ENCODE measurements at regions not wholly inside any gene's neighbourhood (a gene's known extent, or its start where the extent isn't known, plus 50 kb on each side); places are given as distances from the start of the nearest gene placed in this dataset.
"Not testable (repeated sequence)": the region's sequence is repeated elsewhere in the genome, so short reads cannot be mapped to it uniquely, and the experiment has no call there.

DNA sequence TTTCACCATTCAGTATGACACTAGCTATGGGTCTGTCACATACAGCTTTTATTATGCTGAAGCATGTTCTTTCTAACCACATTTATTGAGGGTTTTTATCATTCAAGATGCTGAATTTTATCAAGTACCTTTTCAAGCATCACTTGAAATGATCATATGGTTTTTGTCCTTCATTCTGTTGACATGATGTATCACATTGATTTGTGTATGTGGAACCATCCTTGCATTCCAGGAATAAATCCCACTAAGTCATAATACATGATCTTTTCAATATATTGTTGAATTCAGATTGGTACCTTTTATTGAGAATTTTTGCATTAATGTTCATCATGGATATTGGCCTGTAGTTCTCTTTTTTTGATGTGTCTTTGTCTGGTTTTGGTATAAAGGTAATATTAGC is 317.4 kb downstream of the NNT start:
- DNase-seq: no peak

DNA sequence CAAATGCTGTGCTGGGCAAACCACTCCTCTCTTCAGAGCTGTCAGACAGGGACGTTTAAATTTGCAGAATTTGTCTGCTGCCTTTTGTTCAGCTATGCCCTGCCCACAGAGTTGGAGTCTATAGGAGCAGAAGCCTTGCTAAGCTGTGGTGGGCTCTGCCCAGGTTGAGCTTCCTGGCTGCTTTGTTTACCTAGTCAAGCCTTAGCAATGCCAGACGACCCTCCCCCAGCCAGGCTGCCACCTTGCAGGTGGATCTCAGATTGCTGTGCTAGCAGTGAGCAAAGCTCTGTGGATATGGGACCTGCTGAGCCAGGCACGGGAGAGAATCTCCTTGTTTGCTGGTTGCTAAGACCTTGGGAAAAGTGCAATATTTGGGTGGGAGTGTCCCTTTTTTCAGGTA is 314.9 kb downstream of the NNT start:
- no peak for DNase-seq

DNA sequence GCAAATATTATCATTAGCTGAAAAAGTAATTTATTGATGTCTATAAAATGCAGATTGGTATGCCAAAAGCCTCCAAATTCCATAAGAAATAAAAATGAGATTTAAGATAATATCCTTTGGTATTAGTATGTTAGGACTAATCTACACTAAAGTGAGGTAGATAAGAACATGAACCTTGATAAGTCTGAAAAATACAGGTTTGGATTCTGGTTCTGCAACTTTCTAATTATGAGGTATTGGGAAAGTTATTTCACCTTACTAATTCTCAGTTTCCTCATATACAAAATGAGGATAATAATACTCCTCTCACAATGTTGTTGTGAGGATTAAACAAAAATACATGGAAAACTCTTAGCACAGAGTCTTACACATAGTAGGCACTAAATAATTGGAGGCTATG is 300.1 kb downstream of the NNT start:
- no peak for DNase-seq

DNA sequence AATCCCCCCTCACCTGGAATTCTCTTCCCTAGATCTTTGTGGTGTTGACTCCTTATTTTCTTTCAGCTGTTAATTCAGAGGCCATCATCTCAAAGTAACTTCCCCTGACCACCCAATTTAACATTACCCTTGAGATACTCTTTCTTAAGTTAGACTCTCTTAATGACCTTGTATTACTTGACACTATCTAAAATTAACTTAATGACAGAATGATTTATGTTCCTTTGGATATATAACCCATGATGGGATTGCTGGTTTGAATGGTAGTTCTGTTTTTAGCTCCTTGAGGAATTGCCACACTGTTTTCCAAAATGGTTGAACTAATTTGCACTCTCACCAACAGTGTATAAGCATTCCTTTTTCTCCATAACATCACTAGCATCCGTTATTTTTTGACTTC is 298.0 kb downstream of the NNT start:
- DNase-seq: no peak

DNA sequence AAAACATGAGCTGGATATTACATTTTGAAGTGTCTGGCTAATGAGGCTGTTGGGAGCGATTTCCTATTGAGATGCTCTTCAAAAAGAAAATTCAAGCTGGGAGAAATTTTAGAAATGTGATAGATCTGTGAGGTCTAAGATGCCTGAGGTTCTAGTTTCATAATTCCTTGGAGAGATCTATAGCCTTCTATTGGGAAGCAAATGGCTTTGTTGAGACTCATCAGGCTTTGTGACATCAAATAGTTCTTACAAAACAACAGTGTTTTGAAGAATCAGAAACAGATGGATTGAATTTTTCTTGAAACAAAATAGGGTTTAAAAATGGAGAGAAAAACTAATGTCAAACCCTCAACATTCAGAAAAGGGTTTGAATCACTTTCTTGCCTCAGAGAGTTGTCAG is 292.9 kb downstream of the NNT start:
- DNase-seq: no peak

DNA sequence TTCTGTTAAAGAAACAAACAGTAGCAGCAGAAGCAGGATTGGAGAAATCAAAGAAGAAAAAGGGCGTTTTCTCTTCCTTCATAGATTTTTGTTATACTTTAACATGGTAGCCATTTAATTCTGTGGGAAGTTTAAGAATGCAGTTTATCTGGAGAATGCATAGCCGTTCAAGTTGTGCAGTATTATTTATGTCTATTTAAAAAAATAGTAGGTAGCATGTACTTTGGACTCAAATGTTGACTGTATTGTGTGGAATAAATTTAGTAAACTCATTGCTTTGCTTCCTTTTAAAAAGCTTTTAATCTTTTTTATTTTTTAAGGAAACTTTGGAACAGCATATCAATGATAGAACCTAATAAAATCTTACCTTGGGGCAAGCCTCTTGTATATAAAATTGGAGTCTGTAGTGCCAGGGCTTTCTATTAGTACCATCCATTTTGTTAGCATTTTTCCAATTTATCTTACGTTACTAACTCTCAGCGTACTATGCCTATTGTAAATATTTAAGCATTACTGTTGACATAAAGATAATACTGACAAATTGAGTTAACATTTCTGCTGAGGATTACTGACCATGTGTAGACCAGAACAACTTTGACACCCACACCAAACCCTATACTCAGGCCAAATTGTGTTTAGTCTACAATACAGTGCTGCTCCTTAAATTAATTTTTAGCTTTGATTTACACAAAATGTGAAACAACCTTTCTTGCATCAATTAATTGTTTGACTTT is 291.1 kb downstream of the NNT start:
- DNase-seq: no peak

DNA sequence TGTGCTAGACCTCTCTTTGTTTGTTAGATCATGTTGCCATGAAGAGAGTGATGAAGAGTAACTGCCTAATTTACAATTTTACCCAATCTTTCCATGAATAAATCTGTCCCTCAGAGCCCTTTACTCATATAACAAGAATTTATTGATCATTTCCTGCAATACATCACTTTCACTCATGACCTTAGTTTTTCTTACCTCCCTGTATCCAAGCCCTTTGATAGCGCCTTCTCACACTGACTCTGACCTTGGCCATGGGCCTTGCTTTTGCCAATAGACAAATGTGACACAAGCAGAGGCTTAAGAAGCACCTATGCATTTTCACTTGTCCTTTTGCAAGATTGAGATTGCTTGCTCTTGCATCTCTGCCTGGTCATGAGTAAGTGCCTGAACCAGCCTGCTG is 288.1 kb downstream of the NNT start:
- no peak for DNase-seq

DNA sequence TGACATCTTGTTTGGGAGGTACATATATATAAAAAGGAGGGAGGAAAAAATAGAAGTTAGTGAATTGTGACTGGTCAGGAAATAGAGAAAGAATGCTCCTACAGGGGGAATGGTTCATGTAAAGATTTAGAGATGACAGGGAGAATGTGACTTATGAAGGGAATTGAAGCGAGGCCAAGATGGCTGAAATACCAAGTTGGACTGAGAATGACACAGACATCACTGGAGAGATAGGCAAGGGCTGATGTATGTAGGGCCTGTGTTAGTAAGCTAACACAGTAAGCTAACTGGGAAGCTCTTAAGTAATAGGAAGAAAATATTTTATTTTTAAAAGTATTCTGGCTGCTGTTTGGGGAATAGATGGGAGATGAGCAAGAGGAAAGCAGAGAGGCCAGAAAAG is 286.3 kb downstream of the NNT start:
- no peak for DNase-seq

DNA sequence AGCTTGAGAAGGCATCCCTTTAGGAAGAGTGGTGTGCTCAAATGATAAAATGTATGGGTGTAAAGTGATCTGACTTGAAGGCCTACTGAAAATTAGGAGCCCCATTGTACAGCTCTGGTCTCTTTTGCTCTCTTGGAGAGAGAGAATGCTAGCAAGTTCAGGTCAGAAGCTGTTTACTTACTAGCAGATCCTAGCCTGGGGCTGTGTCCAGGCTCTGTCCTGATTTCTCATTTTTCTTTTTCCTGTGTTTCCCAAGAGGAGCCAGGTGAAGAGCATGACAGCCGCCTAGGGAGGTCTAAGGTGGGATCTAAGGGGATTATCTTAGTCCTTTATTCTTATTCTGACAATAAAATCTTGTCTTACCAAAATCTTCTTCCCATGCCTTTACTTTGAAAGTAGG is 272.8 kb downstream of the NNT start:
- DNase-seq: no peak

DNA sequence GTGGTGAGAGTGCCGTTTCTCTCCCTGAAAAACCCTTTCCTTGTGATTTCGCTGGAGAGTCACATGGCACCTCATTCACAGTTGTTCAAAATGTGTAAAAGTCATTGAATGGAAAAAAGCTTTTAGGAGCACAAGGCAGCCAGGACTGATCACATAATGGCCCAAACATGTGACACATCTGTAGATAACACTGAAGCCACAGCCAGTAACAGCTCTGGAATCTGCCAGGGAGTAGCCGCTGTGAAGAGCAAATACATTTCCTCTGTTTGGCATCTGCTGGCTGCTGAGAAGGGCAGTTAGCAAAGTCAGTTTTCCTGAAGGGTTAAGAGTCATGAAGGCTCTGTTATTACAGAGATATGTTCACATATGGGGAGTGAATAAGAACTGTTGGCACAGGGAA is 271.8 kb downstream of the NNT start:
- no peak for DNase-seq

DNA sequence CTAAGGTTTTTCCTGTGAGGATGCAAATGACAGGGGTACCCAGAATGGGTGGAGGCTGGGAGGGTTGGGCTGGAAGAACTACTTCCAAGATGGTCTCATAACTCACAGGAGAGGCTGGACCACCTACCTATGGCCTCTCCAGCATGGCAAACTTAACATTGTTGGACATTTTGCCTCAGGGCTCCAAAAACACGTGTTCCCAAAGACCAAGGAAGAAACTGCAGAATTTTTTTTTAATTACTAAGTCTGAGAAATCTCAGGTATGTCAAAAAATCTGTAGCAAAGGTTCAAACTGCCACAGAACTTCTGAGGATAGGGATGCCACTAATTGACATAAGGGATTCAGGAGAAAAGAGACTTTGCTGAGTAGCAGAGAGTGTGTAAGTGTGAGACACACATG is 270.8 kb downstream of the NNT start:
- no peak for DNase-seq

DNA sequence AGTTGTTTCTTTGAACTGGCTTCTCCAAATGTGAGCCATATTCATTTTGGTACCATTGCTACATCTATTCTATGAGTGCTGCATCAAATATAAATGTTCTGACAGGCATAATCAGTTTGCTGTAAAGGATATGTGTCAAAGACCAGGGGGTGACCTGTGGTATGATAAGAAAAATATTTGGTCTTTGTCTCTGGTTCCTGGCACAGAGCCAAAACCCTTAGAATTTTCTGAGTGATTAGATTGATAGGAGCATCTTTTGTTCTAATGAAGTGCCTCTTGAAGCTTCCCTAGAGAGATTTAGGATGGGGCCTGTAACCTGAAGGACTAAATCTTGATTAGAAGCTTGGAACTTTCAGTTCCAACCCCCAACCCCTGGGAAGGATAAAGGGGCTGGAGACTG is 256.3 kb downstream of the NNT start:
- DNase-seq: no peak

DNA sequence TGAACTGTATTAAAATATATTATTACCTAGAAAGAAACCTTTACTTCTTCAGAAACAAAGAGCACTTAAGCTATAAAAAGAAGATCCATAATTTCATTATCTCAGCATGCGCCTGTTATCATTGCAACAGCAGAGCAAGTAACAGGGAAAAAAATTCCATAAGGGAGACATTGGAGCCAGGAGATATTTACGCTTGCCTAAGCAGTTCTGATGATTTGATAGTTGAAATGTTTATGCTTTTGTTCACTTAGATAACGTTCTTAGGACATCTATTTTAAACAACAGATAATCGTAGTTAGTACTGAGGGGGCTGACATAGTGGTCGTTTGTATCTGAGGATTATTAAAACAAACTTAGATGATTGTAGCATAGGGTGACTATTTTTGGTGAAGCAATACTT is 252.5 kb downstream of the NNT start:
- DNase-seq: no peak

DNA sequence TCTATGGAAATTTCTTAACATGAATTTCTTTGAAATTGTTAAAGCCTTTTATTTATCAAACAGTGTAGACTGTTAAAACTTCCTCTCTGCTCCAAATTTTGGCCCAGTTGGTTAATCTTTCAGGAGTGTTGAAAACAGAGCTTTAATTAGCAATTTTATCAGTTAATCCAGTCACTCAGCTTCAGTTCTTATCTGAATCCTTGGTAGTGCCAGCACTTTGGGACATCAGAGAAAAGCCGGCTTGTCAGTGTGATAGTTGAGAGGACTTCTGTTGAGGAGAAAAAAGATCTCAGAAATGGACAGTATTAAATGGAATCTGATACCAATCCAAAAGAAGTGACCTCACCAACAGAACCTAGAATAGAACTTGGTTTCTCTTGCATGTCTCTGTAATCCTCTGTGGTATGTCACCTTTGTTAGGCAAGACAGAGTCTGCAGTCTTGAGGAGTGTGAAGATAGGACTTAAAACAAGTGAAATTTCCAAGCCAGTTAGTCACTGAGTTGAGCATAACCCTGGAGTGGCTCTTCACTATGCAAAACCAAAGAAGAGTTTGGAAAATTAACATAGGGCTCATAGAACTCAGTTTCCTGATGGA is 251.8 kb downstream of the NNT start:
- no peak for DNase-seq

DNA sequence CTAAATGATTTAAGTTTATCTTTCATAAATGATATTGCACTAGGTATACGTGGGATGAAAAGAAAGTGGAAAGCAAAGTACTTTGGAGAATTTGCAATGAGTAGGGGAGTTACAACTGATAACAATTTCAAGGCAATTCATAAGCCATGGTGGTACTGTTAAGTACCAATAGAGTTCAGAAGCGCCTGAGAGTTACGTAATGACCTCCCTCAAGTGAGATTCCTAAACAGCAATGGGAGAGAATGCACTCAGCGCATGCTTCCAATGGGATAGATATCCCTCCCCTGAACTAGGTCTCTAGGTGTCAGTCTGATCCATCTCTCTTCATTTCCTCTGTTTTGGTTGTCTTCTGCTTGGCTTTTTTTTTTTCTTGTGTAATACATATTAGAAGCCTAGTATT is 249.3 kb downstream of the NNT start:
- DNase-seq: no peak

DNA sequence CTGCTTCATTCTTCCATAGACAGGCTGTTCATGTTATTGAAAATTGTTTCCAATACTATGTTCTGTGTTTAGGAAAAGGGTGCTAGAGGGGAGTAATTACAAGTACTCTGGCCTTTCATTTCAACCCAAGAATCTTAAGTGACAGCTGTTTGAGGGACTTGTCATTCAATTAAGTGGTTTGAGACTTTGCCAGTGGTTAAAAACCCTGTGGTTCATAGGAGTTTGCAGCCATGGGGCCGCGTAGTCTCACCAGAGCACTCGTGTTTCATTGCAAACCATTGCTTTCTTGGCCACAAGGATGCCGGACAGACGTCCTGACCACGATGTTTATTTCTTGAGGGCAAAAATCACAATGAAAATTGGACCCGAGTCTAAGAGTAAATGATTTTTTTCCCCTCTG is 248.8 kb downstream of the NNT start:
- no peak for DNase-seq

DNA sequence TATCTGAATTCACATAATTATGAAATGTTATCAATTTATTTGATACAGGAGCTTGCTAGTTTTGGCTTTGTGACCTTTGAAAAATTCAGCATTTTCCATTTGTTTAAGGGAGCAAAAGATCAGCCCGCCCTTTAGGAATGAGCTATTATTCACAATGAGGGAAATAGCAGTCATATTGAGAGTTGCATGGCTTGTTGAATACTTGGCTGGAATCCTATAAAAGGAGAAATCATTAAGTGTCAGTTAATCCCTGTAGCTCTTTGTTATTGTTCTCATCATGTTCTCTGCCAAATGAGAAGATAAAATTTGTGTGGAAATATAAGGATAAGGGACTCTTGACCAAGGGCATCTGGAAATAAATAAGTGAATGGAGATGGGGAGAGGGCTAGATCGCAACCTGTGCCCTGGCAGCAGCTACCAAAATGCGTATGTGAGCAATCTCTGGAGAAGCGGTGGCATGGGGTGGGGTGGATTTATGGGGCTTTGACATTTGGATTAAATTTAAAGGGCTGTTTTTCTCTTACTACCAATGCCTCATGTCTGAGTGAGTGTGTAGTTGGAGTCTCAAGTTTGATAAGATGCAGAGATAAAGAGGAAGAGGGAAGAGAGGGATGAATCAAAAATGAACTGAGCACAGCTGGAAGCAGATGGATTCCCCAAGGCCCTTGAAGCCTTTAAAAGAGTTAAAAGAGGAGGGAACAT is 237.6 kb downstream of the NNT start:
- no peak for DNase-seq

DNA sequence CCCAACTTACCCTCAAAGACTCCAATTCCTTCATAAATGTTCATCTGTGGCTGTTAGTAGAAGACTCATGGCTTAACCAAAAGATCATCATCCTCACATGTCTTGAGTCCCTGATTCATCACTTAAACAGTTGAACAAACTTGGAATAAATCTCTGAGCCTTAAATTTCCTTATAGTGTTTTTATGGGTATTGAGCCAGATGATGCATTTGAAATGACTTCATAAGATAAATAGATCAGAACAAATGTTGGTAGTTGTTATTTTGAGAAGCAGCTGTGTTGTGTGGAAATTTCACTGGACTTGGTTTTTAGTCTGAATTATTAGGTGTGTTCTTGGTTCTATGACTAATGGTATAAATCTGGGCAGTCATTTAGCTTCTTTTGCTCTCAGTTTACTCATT is 236.2 kb downstream of the NNT start:
- DNase-seq: no peak

DNA sequence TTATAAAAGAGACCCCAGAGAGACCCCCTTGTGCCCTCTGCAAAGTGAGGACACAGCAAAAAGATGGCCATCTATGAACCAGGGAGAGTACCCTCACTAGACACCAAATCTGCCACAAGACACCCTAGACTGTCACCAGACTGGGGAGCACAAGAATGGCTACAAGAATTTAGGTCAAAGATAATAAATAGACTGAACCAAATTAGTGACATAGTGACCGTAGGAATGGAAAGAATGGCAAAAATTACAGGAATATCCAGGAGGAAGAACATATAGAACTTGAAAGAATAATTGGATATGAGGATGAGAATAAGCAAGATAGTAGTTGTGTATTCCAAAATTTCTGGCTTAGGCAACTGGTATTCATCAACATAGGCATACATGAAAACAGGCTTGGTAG is 235.0 kb downstream of the NNT start:
- DNase-seq: no peak

DNA sequence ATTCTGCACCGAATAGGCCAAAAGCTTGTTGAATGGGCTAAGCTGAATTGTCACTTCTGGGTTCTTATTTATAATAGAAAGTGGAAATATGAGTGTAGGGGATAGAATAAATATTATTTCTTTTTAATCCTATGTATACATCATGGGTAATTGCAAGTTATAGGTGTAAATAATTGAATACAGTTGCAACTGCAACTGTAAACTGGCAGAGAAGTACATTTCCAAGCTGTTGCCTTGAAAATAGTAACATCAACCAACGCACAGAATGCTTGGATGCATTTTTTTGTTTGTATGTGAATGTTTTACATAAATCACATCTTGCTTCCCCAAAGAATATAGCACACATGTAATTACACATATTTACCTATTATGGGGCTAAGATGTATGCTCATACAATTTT is 234.1 kb downstream of the NNT start:
- DNase-seq: no peak

DNA sequence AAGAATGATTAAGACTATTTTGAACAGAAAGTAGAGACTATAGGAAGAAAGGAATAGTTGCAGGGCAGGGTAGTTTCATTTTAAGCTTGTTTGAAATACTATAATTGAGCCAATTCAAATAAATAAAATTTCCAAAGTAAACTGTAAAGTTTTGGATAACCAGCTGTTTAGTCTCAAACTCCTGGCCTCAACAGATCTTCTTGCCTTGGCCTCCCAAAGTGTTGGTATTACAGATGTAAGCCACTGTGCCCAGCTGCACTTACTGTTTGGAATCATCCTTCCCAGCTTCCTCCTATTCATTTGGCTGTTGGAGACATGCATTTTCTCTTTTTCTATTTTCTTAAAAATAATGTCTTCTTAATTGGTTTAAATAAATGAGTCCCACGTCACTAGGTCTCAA is 231.0 kb downstream of the NNT start:
- no peak for DNase-seq

DNA sequence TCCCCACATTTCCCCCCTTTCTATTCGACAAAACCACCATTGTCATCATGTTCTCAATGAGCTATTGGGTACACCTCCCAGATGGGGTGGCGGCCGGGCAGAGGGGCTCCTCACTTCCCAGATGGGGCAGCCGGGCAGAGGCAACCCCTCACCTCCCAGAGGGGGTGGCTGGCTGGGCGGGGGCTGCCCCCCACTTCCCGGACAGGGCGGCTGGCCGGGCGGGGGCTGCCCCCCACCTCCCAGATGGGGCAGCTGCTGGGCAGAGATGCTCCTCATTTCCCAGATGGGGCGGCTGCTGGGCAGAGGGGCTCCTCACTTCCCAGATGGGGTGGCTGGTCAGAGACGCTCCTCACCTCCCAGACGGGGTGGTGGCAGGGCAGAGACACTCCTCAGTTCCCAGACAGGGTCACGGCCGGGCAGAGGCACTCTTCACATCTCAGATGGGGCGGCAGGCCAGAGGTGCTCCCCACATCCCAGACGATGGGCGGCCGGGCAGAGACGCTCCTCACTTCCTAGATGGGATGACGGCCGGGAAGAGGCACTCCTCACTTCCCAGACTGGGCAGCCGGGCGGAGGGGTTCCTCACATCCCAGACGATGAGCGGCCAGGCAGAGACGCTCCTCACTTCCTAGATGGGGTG is 221.5 kb downstream of the NNT start:
- not testable (repeated sequence) for DNase-seq

DNA sequence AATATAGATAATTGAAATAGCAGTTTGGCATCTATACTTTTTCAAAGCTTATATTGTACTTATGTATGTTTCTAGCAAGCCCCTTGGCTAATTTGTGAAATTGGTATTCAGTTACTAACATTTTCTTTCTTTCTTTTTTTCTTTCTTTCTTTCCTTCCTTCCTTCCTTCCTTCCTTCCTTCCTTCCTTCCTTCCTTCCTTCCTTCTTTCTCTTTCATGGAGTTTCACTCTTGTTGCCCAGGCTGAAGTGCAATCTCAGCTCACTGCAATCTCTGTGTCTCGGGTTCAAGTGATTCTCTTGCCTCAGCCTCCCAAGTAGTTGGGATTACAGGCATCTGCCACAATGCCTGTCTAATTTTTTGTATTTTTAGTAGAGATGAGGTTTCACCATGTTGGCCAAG is 215.4 kb downstream of the NNT start:
- not testable (repeated sequence) for DNase-seq

DNA sequence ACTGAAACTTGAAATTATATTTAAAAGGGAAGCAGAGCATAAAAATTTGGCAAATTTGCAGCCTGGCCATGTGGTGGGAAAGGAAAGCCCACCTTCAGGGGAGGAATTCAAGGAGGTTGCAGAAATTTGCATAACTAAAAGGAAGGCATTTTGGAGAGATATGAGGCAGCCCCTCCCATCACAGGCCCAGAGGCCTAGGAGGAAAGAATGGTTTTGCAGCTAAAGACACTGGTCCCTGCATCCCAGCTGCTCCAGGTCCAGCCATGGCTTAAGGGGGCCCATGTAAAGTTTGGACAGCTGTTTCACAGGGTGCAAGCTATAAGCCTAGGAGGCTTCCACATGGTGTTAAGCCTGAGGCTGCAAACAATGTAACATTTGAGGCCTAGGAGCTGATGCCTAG is 212.5 kb downstream of the NNT start:
- no peak for DNase-seq

All from GOT3 (cell line).